Kidney tubule cell (primary cell): ENCODE measurements at regions not wholly inside any gene's neighbourhood (a gene's known extent, or its start where the extent isn't known, plus 50 kb on each side); places are given as distances from the start of the nearest gene placed in this dataset.
"Not testable (repeated sequence)": the region's sequence is repeated elsewhere in the genome, so short reads cannot be mapped to it uniquely, and the experiment has no call there.

Experiments
- DNase-seq: peaks from one replicate; pipeline ENCODE4 v3.0.0-alpha.2; 2018; ENCODE audit warnings: low spot score

DNA sequence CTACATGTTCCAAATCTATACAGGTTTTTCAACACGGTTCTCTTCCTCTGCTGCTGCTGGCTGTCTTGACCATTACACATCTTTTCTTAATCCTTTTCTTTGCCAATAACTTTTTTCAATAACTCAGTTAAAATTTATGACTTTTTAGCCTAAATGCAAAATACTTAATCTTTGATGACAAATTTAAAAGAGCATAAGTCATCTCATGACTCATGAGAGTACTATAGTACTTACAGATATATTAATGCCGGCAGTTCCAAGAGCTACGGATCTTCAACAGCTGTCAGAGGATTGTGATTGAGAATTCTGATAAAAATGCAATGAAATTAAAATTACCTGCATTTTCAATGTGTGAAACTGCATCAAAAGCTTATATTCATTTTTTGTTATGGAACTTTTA, 105.5 kb downstream of the KPNA2 start:
- DNase-seq, result no peak

DNA sequence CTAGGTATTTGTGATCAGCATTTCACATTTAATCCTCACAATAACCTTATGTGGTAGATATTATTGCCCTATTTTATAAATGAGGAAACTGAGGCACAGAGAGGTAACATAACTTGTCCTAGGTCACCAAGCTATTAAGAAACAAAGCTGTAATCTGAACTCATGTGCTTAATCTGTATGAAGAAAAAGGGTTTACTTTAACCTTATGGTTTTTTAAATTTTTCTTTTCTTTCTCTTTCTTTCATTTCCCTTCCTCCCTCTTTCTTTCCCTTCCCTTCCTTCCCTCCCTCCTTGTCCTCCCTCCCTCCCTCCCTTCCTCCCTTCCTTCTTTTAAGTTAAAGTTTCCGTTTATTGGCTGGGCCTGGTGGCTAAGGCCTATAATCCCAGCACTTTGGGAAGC, 105.2 kb upstream of the AMZ2 start:
- no peak for DNase-seq

DNA sequence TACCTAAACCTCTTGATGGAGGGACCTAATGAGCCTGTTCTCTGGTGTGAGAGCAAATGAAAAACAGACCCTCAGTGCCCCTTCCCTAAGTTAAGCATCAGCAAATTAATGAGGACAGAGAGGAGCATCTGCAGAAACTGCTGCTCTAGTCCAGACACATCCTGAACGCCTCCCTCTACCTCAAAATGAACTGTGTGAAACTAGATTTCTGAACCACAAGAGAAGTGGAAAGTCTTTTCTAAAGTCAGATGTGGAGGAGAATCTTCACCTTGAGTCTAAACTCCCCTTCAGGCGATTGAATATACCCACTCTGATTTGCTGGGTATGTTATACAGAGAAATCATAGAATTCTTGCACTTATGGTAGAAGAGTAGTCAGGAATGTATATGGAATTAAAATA, 104.4 kb upstream of the AMZ2 start:
- DNase-seq, result no peak

DNA sequence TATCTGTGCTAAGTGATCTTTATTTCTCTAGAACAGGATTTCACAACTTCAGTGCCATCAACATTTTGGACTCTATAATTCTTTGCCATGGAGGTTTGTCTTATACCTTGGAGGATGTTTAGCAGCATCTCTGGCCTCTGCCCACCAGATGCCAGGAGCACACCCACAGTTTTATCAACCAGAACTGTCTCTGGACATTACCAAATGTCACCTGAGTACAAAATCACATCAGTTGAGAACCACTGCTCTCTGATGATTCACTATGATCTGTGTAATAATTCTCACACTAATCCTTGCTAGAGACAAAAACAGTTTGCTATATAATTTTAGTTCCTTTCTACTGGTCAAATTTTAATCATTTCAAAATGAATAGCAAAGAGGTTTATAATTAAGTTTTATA, 102.8 kb upstream of the AMZ2 start:
- DNase-seq, result no peak

DNA sequence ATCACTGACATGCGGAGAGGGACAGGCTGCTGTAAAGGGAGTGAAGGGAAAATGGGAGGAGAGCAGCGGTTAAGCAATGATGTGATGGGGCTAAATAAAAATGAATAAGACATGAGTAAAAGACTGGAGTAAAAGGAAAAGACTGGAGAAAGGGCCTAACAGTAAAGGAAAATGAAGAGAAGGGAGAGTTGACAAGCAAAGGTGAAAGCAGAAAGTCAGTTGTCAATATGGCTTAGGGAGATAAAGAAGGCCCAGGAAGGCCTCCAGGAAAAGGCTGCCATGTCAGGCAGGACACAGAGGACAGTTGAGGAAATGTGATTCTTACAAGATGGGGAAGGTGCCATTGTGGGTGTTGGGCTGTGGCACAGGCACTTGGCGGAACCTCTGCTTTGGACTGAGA, 98.9 kb upstream of the AMZ2 start:
- no peak for DNase-seq

DNA sequence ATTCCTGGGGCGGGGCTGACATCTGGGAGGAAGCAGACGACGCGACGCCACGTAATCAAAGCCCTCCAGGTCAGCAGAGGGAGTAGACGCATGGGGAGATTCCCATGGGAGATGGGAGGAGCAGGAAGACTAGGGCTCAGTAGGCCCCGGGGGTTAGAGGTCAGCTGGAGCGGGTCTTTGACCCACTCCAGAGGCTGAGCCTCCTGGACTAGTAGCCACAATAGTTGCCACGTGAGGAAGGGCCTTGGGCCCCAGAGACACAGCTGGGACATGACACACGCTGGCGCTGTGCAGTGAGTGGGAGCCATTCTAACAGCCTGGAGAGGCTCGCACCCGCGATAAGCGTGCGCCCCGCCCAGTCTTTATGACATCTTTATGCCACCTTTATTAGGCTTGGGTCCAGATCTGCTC, 95.7 kb upstream of the AMZ2 start:
- DNase-seq, result no peak

DNA sequence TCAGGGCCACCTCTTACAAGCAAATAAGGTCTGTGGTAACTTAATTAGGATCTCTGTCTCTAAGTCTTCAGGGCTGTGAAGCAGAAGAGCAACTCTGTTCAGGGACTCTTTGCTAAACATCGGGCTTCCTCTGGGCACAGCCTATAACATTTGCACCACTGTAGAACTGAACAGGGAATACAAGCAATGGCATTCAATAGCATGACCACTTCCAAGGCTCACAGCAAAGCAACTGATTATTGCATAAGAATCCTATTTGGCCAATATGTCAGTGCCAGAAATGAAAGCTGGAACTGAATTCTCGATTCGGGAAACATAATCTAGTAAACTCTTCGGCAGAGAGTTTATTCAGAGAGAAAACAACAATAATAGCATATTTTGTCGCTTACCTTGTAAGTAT, 92.2 kb upstream of the AMZ2 start:
- no peak for DNase-seq

DNA sequence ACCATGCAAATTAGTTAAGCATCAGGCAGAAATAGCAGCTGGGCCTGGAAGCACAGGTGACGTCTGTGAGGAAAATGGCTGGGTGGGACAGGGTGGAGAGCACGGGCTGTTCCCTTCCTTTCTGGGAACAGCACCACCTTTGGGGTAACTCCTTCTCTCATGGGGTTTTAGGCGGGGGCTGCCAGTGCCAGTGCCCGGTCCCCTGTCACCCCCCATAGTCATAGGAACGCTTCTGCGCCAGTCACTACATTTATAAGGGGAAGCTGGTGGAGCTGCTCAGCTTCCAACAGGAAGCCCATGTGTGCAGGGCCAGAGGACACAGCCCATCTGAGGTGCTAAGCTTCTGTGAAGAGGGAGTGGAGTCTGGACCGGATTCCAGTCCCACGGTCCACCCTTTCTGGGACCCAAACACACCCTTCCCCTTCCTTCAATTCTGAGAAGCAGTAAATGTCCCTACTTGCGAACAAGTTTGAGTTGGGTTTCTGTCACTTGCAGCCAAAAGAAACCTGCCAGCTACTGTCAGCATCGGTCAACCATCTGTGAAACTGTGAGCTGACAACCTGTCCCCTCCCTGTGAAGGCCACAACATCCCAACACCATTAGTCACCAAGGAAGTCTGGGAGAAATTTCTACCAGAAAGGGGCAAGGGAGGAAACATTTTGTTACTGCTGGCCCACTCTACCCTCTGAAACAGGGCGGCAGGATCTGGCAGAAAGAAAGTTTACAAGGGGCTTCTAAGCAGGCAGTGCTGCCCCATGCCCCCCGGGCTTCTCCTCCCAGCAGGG, 86.0 kb upstream of the AMZ2 start:
- peak; percentile 80 for DNase-seq

DNA sequence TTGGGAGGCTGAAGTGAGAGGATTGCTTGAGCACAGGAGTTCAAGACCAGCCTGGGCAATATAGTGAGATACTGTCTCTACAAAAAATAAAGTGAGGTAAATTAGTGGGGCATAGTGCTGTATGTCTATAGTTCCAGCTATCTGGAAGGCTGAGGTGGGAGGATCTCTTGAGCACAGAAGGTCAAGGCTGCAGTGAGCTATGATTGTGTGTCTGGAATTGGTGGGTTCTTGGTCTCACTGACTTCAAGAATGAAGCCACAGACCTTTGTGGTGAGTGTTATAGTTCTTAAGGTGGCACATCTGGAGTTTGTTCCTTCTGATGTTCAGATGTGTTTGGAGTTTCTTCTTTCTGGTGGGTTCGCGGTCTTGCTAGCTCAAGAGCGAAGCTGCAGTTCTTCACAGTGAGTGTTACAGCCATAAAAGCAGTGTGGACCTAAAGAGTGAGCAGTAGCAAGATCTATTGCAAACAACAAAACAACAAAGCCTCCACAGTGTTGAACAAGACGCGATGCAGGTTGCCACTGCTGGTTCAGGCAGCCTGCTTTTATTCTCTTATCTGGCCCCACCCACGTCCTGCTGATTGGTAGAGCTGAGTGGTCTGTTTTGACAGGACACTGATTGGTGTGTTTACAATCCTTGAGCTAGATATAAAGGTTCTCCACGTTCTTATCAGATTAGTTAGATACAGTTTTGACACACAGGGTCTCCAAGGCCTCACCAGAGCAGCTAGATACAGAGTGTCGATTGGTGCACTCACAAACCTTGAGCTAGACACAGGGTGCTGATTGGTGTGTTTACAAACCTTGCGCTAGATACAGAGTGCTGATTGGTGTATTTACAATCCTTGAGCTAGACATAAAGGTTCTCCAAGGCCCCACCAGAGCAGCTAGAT, 79.3 kb upstream of the AMZ2 start:
- not testable (repeated sequence) for DNase-seq

DNA sequence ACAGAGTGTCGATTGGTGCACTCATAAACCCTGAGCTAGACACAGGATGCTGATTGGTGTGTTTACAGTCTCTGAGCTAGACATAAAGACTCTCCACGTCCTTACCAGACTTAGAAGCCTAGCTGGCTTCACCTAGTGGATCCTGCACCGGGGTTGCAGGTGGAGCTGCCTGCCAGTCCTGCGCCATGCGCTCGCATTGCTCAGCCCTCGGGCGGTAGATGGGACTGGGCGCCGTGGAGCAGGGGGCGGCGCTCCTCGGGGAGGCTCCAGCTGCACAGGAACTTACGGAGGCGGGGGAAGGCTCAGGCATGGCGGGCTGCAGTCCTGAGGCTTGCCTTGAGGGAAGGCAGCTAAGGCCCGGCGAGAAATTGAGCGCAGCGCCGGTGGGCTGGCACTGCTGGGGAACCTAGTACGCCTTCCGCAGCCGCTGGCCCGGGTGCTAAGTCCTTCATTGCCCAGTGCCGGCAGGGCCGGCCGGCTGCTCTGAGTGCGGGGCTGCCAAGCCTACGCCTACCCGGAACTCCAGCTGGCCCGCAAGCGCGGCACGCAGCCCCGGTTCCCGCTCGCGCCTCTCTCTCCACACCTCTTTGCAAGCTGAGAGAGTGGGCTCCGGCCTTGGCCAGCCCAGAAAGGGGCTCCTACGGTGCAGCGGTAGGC, 78.5 kb upstream of the AMZ2 start:
- not testable (repeated sequence) for DNase-seq

DNA sequence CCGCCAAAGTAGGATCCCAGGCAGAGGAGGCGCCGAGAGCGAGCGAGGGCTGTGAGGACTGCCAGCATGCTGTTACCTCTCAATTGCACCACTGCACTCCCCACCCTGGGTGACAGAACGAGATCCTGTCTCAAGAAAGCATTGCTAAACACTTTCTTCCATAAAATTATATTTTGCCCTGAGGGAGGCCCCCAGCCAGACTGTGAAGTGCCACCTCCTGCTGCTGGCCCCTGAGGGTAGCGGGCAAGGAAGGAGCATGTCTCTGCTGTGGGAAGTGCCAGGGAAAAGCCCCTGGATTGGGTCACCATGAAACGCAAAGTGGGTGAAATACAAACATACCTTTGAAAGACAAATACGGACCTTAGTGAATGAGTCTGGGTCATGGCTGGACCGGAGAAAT, 78.0 kb upstream of the AMZ2 start:
- no peak for DNase-seq

DNA sequence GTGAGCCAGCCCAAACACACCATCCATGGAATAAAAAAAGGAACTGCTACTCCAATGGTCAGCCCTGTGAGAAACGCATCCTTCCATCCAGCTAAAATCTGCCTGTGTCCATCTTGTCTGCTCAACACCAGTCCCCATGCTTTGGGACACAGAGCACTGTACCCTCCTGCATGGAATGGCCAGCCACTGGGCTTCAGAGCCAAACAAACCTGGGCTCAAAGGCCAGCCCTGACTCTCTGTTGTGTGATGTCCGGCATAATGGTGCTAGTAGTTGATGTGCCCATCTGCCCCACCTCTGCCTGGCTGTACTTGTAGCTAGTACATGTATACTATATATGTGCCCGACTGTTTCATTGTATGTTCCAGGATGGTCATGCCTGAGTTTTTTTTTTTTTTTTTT, 77.6 kb upstream of the AMZ2 start:
- DNase-seq, result no peak

DNA sequence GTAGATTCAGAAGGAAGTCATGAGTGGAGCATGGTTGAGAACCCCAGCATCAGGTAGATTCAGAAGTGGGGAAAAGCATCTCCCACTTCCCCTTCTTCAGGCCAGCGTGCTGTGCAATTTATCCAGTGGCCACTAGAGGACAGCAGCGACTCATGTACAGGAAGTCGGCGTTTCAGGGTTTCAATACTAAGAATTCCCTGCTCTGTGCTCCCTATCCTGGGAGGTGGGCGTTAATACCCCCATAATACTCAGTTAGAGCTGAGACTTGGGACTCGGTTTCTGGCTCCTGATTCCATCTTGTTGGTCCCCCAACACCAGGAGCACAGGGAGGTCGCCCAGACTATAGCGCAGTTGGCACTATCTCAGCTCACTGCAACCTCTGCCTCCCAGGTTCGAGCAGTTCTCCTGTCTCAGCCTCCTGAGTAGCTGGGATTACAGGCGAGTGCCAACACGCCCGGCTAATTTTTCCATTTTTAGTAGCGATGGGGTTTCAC, 75.3 kb upstream of the AMZ2 start:
- DNase-seq, result peak; percentile 63

DNA sequence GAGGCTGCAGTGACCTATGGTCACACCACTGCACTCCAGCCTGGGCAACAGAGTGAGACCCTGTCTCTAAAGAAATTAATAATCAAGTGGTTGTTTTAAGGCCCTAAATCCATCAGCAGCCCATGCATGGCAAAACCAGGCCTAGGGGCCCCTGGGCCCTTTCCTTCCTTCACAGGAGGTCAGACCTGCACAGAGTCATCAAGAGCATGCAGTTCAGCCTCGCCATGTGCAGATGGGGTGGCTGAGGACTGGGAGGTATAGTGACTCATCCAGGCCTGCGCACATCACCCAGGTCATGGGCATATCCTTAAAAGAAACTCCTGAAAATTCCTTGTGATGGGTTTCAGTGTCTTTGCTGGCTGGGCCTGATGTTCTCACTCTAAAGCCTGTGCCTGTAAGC, 72.4 kb upstream of the AMZ2 start:
- DNase-seq, result no peak

DNA sequence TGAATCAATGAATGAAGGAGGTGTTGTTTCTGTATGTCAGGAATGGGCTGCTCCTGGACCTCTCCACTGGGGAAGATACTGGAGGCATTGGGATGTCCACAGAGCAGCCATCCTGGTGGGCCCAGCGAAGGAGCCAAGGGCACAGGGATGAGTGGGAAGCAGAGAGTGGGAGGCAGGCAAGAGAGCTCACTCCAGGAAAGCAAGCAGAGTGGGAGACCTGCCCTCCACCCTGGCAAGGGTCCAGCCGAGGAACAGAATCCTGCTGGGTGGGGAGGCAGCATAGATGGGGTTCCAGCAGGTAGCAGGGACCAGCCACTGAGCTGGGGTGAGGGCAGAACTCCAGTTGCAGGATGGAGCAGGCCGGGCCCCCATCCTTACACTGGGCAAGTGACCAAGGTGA, 71.9 kb upstream of the AMZ2 start:
- no peak for DNase-seq

DNA sequence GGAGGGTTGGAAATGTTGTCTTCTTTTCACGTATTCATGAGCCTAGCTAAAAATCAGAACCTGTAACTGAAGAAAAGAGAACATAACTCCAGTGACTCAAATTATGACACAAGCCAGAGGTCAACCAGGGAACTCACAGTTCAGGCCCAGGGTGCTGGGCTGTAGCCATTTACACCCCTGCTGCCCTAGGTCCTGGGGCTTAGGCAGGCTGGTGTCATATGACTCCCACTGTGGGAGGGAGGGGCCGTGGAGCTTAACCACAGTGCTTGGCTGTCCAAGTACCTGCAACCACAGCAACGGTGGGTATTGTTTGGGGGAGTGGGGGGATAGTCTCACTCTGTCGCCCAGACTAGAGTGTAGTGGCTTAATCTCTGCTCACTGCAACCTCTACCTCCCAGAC, 71.1 kb upstream of the AMZ2 start:
- no peak for DNase-seq

DNA sequence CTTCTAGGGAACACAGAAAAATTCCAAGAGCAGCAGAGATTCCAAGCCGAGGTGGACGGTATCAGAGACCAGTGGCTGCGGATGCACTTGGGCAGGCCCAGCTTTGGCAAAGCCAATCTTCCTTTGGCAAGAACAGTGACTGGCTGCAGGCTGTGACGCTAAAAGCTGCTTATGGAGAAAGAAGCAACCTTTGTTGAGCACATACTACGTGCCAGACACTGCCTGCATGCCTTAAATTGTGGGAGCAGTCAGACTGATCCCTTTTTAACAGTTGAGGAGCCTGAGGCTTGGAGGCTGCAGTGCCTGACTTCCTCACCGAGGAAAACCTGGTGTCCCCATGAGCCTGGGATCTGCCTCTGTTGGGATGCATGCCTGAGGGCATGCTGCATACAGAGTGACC, 69.0 kb upstream of the AMZ2 start:
- no peak for DNase-seq

DNA sequence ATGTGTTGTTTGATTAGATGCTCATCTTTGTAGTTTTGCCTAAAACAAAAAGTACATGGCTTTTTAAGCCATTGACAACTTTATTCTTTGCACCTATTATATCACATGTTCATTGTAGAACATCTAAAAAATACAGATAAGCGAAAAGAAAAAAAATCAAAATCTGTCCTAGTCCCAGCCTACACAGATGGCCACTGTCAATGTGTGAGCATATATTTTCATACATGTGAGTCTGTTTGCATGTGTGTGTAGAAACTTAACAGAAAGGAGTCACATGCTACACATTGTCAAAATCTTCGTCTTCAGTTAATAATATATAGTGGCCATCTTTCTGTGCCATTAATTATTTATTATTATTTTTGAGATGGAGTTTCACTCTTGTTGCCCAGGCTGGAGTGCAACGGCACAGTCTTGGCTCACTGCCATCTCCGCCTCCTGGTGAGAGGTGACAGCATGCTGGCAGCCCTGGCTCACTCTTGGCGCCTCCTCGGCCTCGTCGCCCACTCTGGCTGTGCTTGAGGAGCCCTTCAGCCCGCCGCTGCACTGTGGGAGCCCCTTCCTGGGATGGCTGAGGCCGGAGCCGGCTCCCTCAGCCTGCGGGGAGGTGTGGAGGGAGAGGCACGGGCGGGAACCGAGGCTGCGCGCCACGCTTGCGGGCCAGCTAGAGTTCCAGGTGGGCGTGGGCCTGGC, 68.5 kb upstream of the AMZ2 start:
- no peak for DNase-seq

DNA sequence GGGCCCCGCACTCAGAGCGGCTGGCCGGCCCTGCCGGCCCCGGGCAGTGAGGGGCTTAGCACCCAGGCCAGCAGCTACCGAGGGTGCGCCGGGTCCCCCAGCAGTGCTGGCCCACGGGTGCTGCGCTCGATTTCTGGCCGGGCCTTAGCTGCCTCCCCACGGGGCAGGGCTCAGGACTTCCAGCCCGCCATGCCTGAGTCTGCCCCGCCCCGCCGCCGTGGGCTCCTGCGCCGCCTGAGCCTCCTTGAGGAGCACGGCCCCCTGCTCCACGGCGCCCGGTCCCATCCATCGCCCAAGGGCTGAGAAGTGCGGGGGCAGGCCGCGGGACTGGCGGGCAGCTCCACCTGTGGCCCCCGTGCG, 67.9 kb upstream of the AMZ2 start:
- no peak for DNase-seq

DNA sequence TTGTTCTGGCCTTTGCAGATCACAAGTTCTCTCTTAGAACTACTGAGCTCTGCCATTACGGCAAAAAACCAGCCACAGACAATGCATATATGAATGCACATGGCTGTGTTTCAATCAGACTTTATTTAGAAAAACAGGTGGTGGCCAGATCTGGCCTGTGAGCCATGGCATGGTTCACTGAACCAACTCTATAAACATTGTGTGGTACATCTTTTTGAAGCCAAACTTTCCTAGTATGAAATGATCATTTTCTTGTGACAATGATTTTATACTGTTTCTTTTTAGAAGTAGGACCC, 65.9 kb upstream of the AMZ2 start:
- no peak for DNase-seq

DNA sequence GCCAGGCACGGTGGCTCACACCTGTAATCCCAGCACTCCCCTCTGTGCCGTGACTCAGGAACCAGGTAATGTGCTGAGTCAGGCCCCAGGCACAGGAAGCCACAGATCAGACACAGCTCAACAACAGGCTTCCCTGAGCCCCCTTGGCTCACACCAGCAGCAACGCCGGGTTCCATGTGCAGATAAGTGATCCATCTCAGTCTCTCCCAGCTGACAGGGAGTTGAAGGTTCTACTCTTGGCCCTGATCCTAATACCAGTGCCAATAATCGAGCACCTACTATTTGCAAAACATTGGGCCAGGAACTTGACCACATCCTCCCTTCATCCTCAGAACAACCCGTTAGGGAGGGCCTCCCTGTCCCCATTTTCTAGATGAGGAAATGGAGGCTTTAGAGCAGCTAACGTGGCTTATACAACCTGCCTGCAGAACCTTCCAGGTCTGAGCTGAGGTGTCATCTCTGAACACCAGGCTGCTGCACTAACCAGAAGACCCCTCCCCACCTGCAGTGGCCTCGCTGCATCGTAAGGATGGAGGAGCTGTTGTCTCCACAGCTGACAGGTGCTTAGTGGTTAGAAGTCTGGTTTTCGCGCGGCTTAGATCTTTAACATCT, 64.8 kb upstream of the AMZ2 start:
- DNase-seq, result peak; percentile 45

DNA sequence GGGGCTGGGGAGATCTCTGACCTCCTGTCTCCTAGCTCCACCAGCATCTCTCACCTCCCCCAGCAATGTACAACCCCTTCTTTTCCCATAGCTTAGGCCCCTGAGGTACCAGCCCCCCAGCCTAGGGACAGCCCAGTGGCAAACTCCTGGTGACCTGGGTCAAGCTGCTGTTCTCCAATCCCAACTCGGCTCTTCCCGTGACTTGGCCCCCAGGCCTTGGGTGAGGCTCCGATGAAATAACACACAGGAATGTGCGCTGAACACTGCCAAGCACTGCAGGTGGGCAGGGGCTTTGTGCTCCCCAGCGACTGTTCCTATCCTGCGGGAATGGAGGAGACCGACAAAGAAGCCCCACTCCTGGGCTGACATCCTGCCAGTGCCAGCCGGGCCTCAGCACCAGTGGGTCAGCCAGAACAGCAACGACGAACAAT, 63.7 kb upstream of the AMZ2 start:
- no peak for DNase-seq
